ENCODE measurements at regions not wholly inside any gene's neighbourhood (a gene's known extent, or its start where the extent isn't known, plus 50 kb on each side); places are given as distances from the start of the nearest gene placed in this dataset.

GRCh38 chr10:10564081-10564794, 453.4 kb upstream of the CELF2 start:
- no peaks in the 10 kb centered on the region for H3K9me3 ChIP-seq (replicated peaks; ENCODE audit: control insufficient read depth, low read depth, low read length)
- H3K4me3 ChIP-seq (ENCODE audit: low read length) = no peak overlapping the region
- no peaks in the 10 kb centered on the region for H3K27me3 ChIP-seq (ENCODE audit: control insufficient read depth, insufficient read depth, low read length)
- 77% methylated on average over 5 of the region's 10 CpGs for WGBS (ENCODE audit: insufficient coverage)
- H3K27ac ChIP-seq (ENCODE audit: low read length) = no peak overlapping the region
- no peaks in the 10 kb centered on the region for H3K4me1 ChIP-seq (ENCODE audit: control insufficient read depth, insufficient read depth, low read length)
- no peaks in the 10 kb centered on the region for H3K36me3 ChIP-seq (ENCODE audit: control insufficient read depth, insufficient read depth, low read length)
- peak; percentile 42 for DNase-seq

GRCh38 chr10:10576937-10577336, 440.7 kb upstream of the CELF2 start:
- Histone ChIP-seq H3K4me1 (ENCODE audit: control insufficient read depth, insufficient read depth, low read length) (no peaks in the 10 kb centered on the region), H3K4me3 (ENCODE audit: low read length) (no peak overlapping the region), H3K9me3 (replicated peaks; ENCODE audit: control insufficient read depth, low read depth, low read length) (no peaks in the 10 kb centered on the region), H3K36me3 (ENCODE audit: control insufficient read depth, insufficient read depth, low read length) (no peaks in the 10 kb centered on the region), H3K27ac (ENCODE audit: low read length) (no peak overlapping the region), H3K27me3 (ENCODE audit: control insufficient read depth, insufficient read depth, low read length) (no peaks in the 10 kb centered on the region)
- no CpG with 5 or more reads among the region's 1 CpG for WGBS (ENCODE audit: insufficient coverage)
- no peak for DNase-seq

- H3K4me3 ChIP-seq (ENCODE audit: low read length) = no peak overlapping the region
- H3K9me3 ChIP-seq (replicated peaks; ENCODE audit: control insufficient read depth, low read depth, low read length) = no peaks in the 10 kb centered on the region
- H3K27ac ChIP-seq (ENCODE audit: low read length) = no peak overlapping the region
- H3K36me3 ChIP-seq (ENCODE audit: control insufficient read depth, insufficient read depth, low read length) = no peaks in the 10 kb centered on the region
- no peaks in the 10 kb centered on the region for H3K27me3 ChIP-seq (ENCODE audit: control insufficient read depth, insufficient read depth, low read length)
- whole genome bisulfite sequencing (ENCODE audit: insufficient coverage) = no CpG with 5 or more reads among the region's 1 CpG
- no peaks in the 10 kb centered on the region for H3K4me1 ChIP-seq (ENCODE audit: control insufficient read depth, insufficient read depth, low read length)
- DNase-seq = no peak
These were observed 438.0 kb upstream of the CELF2 start for GRCh38 chr10:10579709-10580108.

DNA sequence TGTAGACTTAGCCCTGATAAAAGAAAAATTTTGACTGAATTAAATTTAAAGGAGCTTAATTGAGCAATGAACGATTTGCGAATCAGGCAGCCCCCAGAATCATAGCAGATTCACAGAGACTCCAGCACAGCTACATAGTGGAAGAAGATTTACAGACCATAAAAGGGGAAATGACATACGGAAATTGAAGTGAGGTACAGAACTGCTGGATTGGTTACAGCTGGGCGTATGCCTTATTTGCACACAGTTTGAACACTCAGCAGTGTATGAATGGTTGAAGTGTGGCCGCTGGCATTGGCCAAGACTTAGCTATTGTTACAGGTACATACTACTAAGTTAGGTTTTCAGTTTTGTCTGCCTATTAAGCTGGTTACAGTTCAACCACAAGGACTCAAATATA, 433.5 kb upstream of the CELF2 start:
- 40% methylated on average over 2 of the region's 5 CpGs for WGBS (ENCODE audit: insufficient coverage)
- H3K4me3 ChIP-seq (ENCODE audit: low read length) = no peak overlapping the region
- no peak for DNase-seq
- H3K9me3 ChIP-seq (replicated peaks; ENCODE audit: control insufficient read depth, low read depth, low read length) = no peaks in the 10 kb centered on the region
- no peaks in the 10 kb centered on the region for H3K36me3 ChIP-seq (ENCODE audit: control insufficient read depth, insufficient read depth, low read length)
- no peaks in the 10 kb centered on the region for H3K4me1 ChIP-seq (ENCODE audit: control insufficient read depth, insufficient read depth, low read length)
- no peak overlapping the region for H3K27ac ChIP-seq (ENCODE audit: low read length)
- H3K27me3 ChIP-seq (ENCODE audit: control insufficient read depth, insufficient read depth, low read length) = no peaks in the 10 kb centered on the region

DNA sequence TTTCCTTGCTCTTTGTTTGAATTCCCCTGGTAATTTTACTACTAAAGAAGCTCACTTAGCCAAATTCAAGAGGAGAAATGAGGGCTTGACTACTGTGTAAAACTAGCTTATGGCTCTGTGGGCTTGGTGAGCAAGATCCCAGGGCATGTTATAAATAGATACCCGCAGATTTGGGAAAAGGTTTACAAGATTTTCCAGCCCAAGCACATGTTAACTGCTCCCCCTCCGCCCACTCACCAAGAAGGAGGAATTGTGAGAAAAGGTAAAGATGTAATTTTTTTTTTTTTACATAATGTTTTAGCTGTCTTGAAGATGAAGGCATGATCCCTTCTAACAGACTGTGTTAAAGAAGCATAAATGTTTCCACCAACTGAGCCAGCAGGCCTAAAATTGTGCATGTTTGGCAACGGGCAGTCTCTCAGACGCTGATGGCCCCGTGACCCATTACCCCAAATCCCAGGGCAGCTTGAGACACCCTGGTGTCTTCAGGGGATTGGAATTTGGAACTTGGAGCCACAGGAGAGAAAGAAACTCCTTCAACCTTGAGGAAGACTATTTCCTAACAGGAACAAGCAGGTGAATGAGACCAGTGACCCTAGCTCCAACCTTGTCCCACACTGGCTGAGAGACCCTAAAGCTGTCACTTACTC, 429.8 kb upstream of the CELF2 start:
- 80% methylated on average over 1 of the region's 5 CpGs for WGBS (ENCODE audit: insufficient coverage)
- Histone ChIP-seq H3K36me3 (ENCODE audit: control insufficient read depth, insufficient read depth, low read length) (no peaks in the 10 kb centered on the region), H3K9me3 (replicated peaks; ENCODE audit: control insufficient read depth, low read depth, low read length) (no peaks in the 10 kb centered on the region), H3K27me3 (ENCODE audit: control insufficient read depth, insufficient read depth, low read length) (no peaks in the 10 kb centered on the region), H3K27ac (ENCODE audit: low read length) (no peak overlapping the region), H3K4me1 (ENCODE audit: control insufficient read depth, insufficient read depth, low read length) (no peaks in the 10 kb centered on the region), H3K4me3 (ENCODE audit: low read length) (no peak overlapping the region)
- no peak for DNase-seq

- H3K4me3 ChIP-seq (ENCODE audit: low read length) = no peak overlapping the region
- no peak overlapping the region for H3K27ac ChIP-seq (ENCODE audit: low read length)
- H3K36me3 ChIP-seq (ENCODE audit: control insufficient read depth, insufficient read depth, low read length) = no peaks in the 10 kb centered on the region
- DNase-seq = peak; percentile 28
- WGBS (ENCODE audit: insufficient coverage) = 30% methylated on average over 2 of the region's 4 CpGs
- no peaks in the 10 kb centered on the region for H3K27me3 ChIP-seq (ENCODE audit: control insufficient read depth, insufficient read depth, low read length)
- no peaks in the 10 kb centered on the region for H3K4me1 ChIP-seq (ENCODE audit: control insufficient read depth, insufficient read depth, low read length)
- H3K9me3 ChIP-seq (replicated peaks; ENCODE audit: control insufficient read depth, low read depth, low read length) = no peaks in the 10 kb centered on the region
These were observed 427.9 kb upstream of the CELF2 start for GRCh38 chr10:10589540-10590303.

DNA sequence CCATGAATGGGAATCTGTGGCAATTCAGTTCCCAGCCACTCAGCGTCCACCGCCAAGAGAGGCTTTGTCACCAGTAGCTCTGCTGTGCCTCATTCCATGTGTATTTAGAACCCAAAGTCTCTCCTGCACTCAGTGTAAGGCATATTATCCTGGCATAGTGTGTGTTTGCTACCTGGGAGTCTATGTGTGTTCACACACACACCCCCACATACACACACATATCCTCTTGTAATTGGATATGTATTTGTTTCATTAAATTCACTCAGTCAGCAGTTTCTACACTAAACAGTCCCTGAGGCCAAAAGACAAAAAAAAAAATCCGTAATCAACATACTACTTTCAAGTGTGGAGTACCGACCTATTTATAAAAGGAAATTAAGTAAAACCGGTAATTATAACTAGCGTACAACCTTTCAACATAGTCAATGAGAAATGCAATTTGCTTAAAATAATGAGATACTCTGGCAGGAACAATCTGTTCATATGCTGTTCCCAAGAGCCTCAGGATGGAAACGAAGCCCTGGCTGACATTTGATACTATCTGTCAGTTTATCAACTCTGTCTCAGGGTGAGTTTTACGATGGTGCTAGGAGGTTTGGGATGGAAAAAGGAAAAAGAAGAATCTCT, 425.8 kb upstream of the CELF2 start:
- DNase-seq = peak; percentile 22
- Histone ChIP-seq H3K27me3 (ENCODE audit: control insufficient read depth, insufficient read depth, low read length) (no peaks in the 10 kb centered on the region), H3K27ac (ENCODE audit: low read length) (no peak overlapping the region), H3K4me1 (ENCODE audit: control insufficient read depth, insufficient read depth, low read length) (no peaks in the 10 kb centered on the region), H3K9me3 (replicated peaks; ENCODE audit: control insufficient read depth, low read depth, low read length) (no peaks in the 10 kb centered on the region), H3K4me3 (ENCODE audit: low read length) (no peak overlapping the region), H3K36me3 (ENCODE audit: control insufficient read depth, insufficient read depth, low read length) (no peaks in the 10 kb centered on the region)
- no CpG with 5 or more reads among the region's 8 CpGs for WGBS (ENCODE audit: insufficient coverage)

- DNase-seq = no peak
- Histone ChIP-seq H3K27me3 (ENCODE audit: control insufficient read depth, insufficient read depth, low read length) (no peaks in the 10 kb centered on the region), H3K4me1 (ENCODE audit: control insufficient read depth, insufficient read depth, low read length) (no peaks in the 10 kb centered on the region), H3K4me3 (ENCODE audit: low read length) (no peak overlapping the region), H3K36me3 (ENCODE audit: control insufficient read depth, insufficient read depth, low read length) (no peaks in the 10 kb centered on the region), H3K9me3 (replicated peaks; ENCODE audit: control insufficient read depth, low read depth, low read length) (no peaks in the 10 kb centered on the region), H3K27ac (ENCODE audit: low read length) (no peak overlapping the region)
- no CpG with 5 or more reads among the region's 2 CpGs for WGBS (ENCODE audit: insufficient coverage)
These were observed 421.4 kb upstream of the CELF2 start for GRCh38 chr10:10596256-10596655.

- no peak for DNase-seq
- Histone ChIP-seq H3K27ac (ENCODE audit: low read length) (no peak overlapping the region), H3K36me3 (ENCODE audit: control insufficient read depth, insufficient read depth, low read length) (no peaks in the 10 kb centered on the region), H3K9me3 (replicated peaks; ENCODE audit: control insufficient read depth, low read depth, low read length) (no peaks in the 10 kb centered on the region), H3K4me3 (ENCODE audit: low read length) (no peak overlapping the region), H3K4me1 (ENCODE audit: control insufficient read depth, insufficient read depth, low read length) (no peaks in the 10 kb centered on the region), H3K27me3 (ENCODE audit: control insufficient read depth, insufficient read depth, low read length) (no peaks in the 10 kb centered on the region)
- 67% methylated on average over 2 of the region's 5 CpGs for WGBS (ENCODE audit: insufficient coverage)
These were observed 419.4 kb upstream of the CELF2 start for GRCh38 chr10:10598297-10598696.

- no peaks in the 10 kb centered on the region for H3K27me3 ChIP-seq (ENCODE audit: control insufficient read depth, insufficient read depth, low read length)
- H3K4me1 ChIP-seq (ENCODE audit: control insufficient read depth, insufficient read depth, low read length) = no peaks in the 10 kb centered on the region
- DNase-seq = no peak
- H3K36me3 ChIP-seq (ENCODE audit: control insufficient read depth, insufficient read depth, low read length) = no peaks in the 10 kb centered on the region
- no CpG with 5 or more reads among the region's 5 CpGs for WGBS (ENCODE audit: insufficient coverage)
- no peak overlapping the region for H3K4me3 ChIP-seq (ENCODE audit: low read length)
- no peak overlapping the region for H3K27ac ChIP-seq (ENCODE audit: low read length)
- no peaks in the 10 kb centered on the region for H3K9me3 ChIP-seq (replicated peaks; ENCODE audit: control insufficient read depth, low read depth, low read length)
These were observed 417.7 kb upstream of the CELF2 start for GRCh38 chr10:10600004-10600403.
